K562 (cell line): ENCODE measurements at regions not wholly inside any gene's neighbourhood (a gene's known extent, or its start where the extent isn't known, plus 50 kb on each side); places are given as distances from the start of the nearest gene placed in this dataset.

Experiments used
- ATAC-seq: fragments of 200-7000 bp; cut with Tn5 transposase; 3 replicates; pipeline ENCODE4 v1.9.1; 2020; ENCODE audit warnings: moderate library complexity
- BruUV-seq: library from RNA; stranded (reverse); fragments of 400-500 nt; replicated peaks from 2 replicates; lab custom pipeline; 2021; lab: Mats Ljungman, UMichigan
- CTCF ChIA-PET: fragments of 300-600 bp; formaldehyde crosslinking; extraction: SDS; loops from one replicate; lab custom pipeline; 2021; ENCODE audit warnings: low intra/inter-chr PET ratio; lab: Yijun Ruan, JAX
- POLR2A ChIA-PET: fragments of 300-600, 350-650 bp; sonication (Branson Sonifier 250); formaldehyde crosslinking; extraction: SDS; loops from one replicate; lab custom pipeline; 2021; ENCODE audit warnings: antibody characterized with exemption, inconsistent platforms; lab: Yijun Ruan, JAX
- DNase-seq, 4 experiments: peaks; one replicate each; pipeline versions ENCODE4 v3.0.0 to v3.0.0-alpha.2; 2011 to 2018; ENCODE audit warnings: low spot score in 3 of 4, mixed read lengths in 3 of 4; ENCODE audit errors: extremely low read depth in 1 of 4
- FAIRE-seq: peaks from 2 replicates; lab custom pipeline; 2011; peaks lifted over from hg19 to GRCh38; lab: Jason Lieb, UNC
- H2AFZ ChIP-seq: 2 replicates; pipeline ENCODE4 v1.6.0; 2011; ENCODE audit warnings: low read depth, low read length, control low read depth, inconsistent platforms
- H3K27ac ChIP-seq: fragments of 200-600 bp; 3 replicates; pipeline ENCODE4 v1.8.0; 2011; ENCODE audit warnings: low read depth, mild to moderate bottlenecking, control low read depth, inconsistent platforms, low read length, moderate library complexity, mixed read lengths; ENCODE audit errors: extremely low read depth
- H3K27me3 ChIP-seq, 2 experiments: fragments of 300-600 bp in 1 of 2; 2 replicates in 1 of 2; 3 replicates in 1 of 2; pipeline versions ENCODE4 v1.6.0 to v1.8.0; 2011; ENCODE audit warnings: inconsistent platforms in 2 of 2, low read length in 2 of 2, mild to moderate bottlenecking in 1 of 2, mixed read lengths in 1 of 2, moderate library complexity in 1 of 2; ENCODE audit not compliant: control insufficient read depth in 2 of 2, insufficient read depth in 2 of 2
- H3K36me3 ChIP-seq: fragments of 300-600 bp; 3 replicates; pipeline ENCODE4 v1.8.0; 2011; ENCODE audit warnings: mild to moderate bottlenecking, low read length, inconsistent platforms; ENCODE audit not compliant: control insufficient read depth, insufficient read depth
- H3K4me1 ChIP-seq, 2 experiments: fragments of 200-600 bp in 1 of 2; replicated peaks in 1 of 2; 2 replicates in 1 of 2; 3 replicates in 1 of 2; pipeline versions ENCODE4 v1.5.1 to v1.8.0; 2011; ENCODE audit warnings: inconsistent platforms in 2 of 2, low read length in 2 of 2, mild to moderate bottlenecking in 1 of 2, mixed read lengths in 1 of 2, moderate library complexity in 1 of 2; ENCODE audit not compliant: control insufficient read depth in 2 of 2, insufficient read depth in 2 of 2
- H3K4me2 ChIP-seq: 2 replicates; pipeline ENCODE4 v1.6.1; 2011; ENCODE audit warnings: low read length, control low read depth, inconsistent platforms, mixed read lengths; ENCODE audit not compliant: insufficient read depth
- H3K4me3 ChIP-seq: fragments of 200-600 bp; sonication (generic), shearing (Covaris generic); 2 replicates; pipeline ENCODE4 v1.5.1; 2016; ENCODE audit warnings: control low read depth, inconsistent platforms
- H3K79me2 ChIP-seq: fragments of 200-600 bp; 3 replicates; pipeline ENCODE4 v1.8.0; 2011; ENCODE audit warnings: low read length, inconsistent platforms; ENCODE audit not compliant: control insufficient read depth, insufficient read depth
- H3K9ac ChIP-seq, 2 experiments: 2 replicates each; pipeline versions ENCODE4 v1.6.0 to v1.6.1; 2011; ENCODE audit warnings: low read depth in 2 of 2, low read length in 2 of 2, control low read depth in 1 of 2, inconsistent platforms in 1 of 2, mild to moderate bottlenecking in 1 of 2, mixed read lengths in 1 of 2; ENCODE audit not compliant: insufficient read depth in 1 of 2
- H3K9me1 ChIP-seq: one replicate; pipeline ENCODE4 v1.6.0; 2011; ENCODE audit warnings: inconsistent platforms, mild to moderate bottlenecking, low read length, moderate library complexity; ENCODE audit not compliant: control insufficient read depth, insufficient read depth
- H3K9me3 ChIP-seq: replicated peaks from 2 replicates; pipeline ENCODE4 v1.5.1; 2011; ENCODE audit warnings: low read depth, low read length, inconsistent platforms; ENCODE audit not compliant: control insufficient read depth, insufficient read depth
- H4K20me1 ChIP-seq: replicated peaks from 2 replicates; pipeline ENCODE4 v1.6.1; 2011; ENCODE audit warnings: low read length, inconsistent platforms, mixed read lengths; ENCODE audit not compliant: control insufficient read depth, insufficient read depth
- BACH1 ChIP-seq: fragments of 200-800 bp; sonication (Bioruptor generic); IDR thresholded peaks from 2 replicates; pipeline ENCODE4 v1.6.1; 2016; ENCODE audit warnings: missing genetic modification characterization, missing compliant biosample characterization
- CTCFL ChIP-seq: IDR thresholded peaks from 2 replicates; pipeline ENCODE4 v1.6.1; 2011; ENCODE audit warnings: borderline replicate concordance, low read depth, mild to moderate bottlenecking, moderate library complexity, low read length; ENCODE audit not compliant: insufficient read depth, poor library complexity, severe bottlenecking
- TFAP4 ChIP-seq: sonication (generic); formaldehyde crosslinking; IDR thresholded peaks from 2 replicates; pipeline ENCODE4 v1.8.0; 2022; ENCODE audit warnings: missing genetic modification reagents, mild to moderate bottlenecking, moderate library complexity, borderline replicate concordance
- WGBS: fragments of 100-300 bp; shearing (Covaris generic); methylation state at CpG from one replicate; pipeline ENCODE4 v1.1.6; 2016; ENCODE audit warnings: low coverage, mixed read lengths; ENCODE audit not compliant: insufficient coverage; ENCODE audit errors: missing lambda C conversion rate; 5-methylcytosine and 5-hydroxymethylcytosine counted together
- in situ Hi-C: fragments of 300-500 bp; cut with MboI; formaldehyde crosslinking; loops from 4 replicates; pipeline ENCODE4 v1.15.0; 2018; ENCODE audit warnings: inconsistent platforms, mixed read lengths
- intact Hi-C: fragments of 100-400 bp; cut with micrococcal nuclease; formaldehyde crosslinking; loops from 2 replicates; pipeline ENCODE4 v1.14.2; 2022

GRCh38 chr2:33788044-33788443, 188.9 kb upstream of the FAM98A start:
- no peaks in the 10 kb centered on the region for H3K36me3 ChIP-seq
- no peak overlapping the region for H3K4me3 ChIP-seq
- ATAC-seq (no peak), FAIRE-seq (no peak), DNase-seq (no peak)
- no peaks in the 10 kb centered on the region for H3K9me1 ChIP-seq
- H3K4me2 ChIP-seq, result no peak overlapping the region
- H4K20me1 ChIP-seq, result no peaks in the 10 kb centered on the region
- POLR2A ChIA-PET, result no interaction called here
- no peaks in the 10 kb centered on the region for H3K9me3 ChIP-seq
- no peaks in the 10 kb centered on the region for H3K27me3 ChIP-seq
- no peaks in the 10 kb centered on the region for H3K4me1 ChIP-seq
- H2AFZ ChIP-seq, result no peak overlapping the region
- in situ Hi-C loops (no loop called here), intact Hi-C loops (no loop called here)
- TF ChIP-seq BACH1 (tag) (no peak), TFAP4 (no peak), CTCFL (no peak)
- H3K27ac ChIP-seq, result no peak overlapping the region
- BruUV-seq, result no TSS peak
- H3K79me2 ChIP-seq, result no peaks in the 10 kb centered on the region
- no peak overlapping the region for H3K9ac ChIP-seq
- 0% methylated on average over 1 of the region's 1 CpG for WGBS
- CTCF ChIA-PET, result no interaction called here
